GM21825 (cell line): ENCODE measurements at regions not wholly inside any gene's neighbourhood (a gene's known extent, or its start where the extent isn't known, plus 50 kb on each side); places are given as distances from the start of the nearest gene placed in this dataset.

Experiments used
- ATAC-seq: cut with Tn5 transposase; IDR thresholded peaks from one replicate; pipeline ENCODE4 v1.9.1; 2021; ENCODE audit warnings: mild to moderate bottlenecking, moderate library complexity; ENCODE audit not compliant: unreplicated experiment

GRCh38 chr3:40848421-40848820, 323.7 kb downstream of the ZNF621 start:
- ATAC-seq: no peak

GRCh38 chr3:40850861-40851260, 326.1 kb downstream of the ZNF621 start:
- no peak for ATAC-seq

GRCh38 chr3:40851836-40852235, 327.1 kb downstream of the ZNF621 start:
- ATAC-seq: no peak

- no peak for ATAC-seq
These were observed 328.0 kb downstream of the ZNF621 start for GRCh38 chr3:40852712-40853111.

GRCh38 chr3:40853474-40853873, 328.7 kb downstream of the ZNF621 start:
- no peak for ATAC-seq

GRCh38 chr3:40855871-40856270, 331.1 kb downstream of the ZNF621 start:
- ATAC-seq: no peak

GRCh38 chr3:40858364-40859115, 333.8 kb downstream of the ZNF621 start:
- no peak for ATAC-seq

GRCh38 chr3:40862946-40863345, 336.4 kb upstream of the CTNNB1 start:
- no peak for ATAC-seq

- ATAC-seq: no peak
These were observed 335.0 kb upstream of the CTNNB1 start for GRCh38 chr3:40864146-40864782.

GRCh38 chr3:40864915-40865314, 334.4 kb upstream of the CTNNB1 start:
- ATAC-seq: no peak

- ATAC-seq: no peak
These were observed 331.5 kb upstream of the CTNNB1 start for GRCh38 chr3:40867797-40868196.

- ATAC-seq: no peak
These were observed 330.3 kb upstream of the CTNNB1 start for GRCh38 chr3:40869013-40869412.

GRCh38 chr3:40869939-40870338, 329.4 kb upstream of the CTNNB1 start:
- no peak for ATAC-seq

- ATAC-seq: no peak
These were observed 327.9 kb upstream of the CTNNB1 start for GRCh38 chr3:40871394-40871793.

- ATAC-seq: no peak
These were observed 326.9 kb upstream of the CTNNB1 start for GRCh38 chr3:40872258-40872920.

GRCh38 chr3:40873476-40873875, 325.8 kb upstream of the CTNNB1 start:
- ATAC-seq: no peak

- no peak for ATAC-seq
These were observed 325.2 kb upstream of the CTNNB1 start for GRCh38 chr3:40873934-40874699.

- ATAC-seq: no peak
These were observed 323.7 kb upstream of the CTNNB1 start for GRCh38 chr3:40875581-40875980.

- ATAC-seq: no peak
These were observed 323.3 kb upstream of the CTNNB1 start for GRCh38 chr3:40876009-40876408.

- no peak for ATAC-seq
These were observed 322.8 kb upstream of the CTNNB1 start for GRCh38 chr3:40876496-40876895.
